ENCODE measurements at regions not wholly inside any gene's neighbourhood (a gene's known extent, or its start where the extent isn't known, plus 50 kb on each side); places are given as distances from the start of the nearest gene placed in this dataset.

GRCh38 chr2:146730882-146731281, 1113.9 kb upstream of the ACVR2A start:
- TF ChIP-seq CTCF (IDR thresholded peaks at IDR 0.05): no peak
- TF ChIP-seq POLR2A (IDR thresholded peaks at IDR 0.05): no peak
- TF ChIP-seq EP300 (IDR thresholded peaks at IDR 0.05): no peak
